Ishikawa (cell line): ENCODE measurements at regions not wholly inside any gene's neighbourhood (a gene's known extent, or its start where the extent isn't known, plus 50 kb on each side); places are given as distances from the start of the nearest gene placed in this dataset.

Experiments
- EP300 ChIP-seq: IDR thresholded peaks from 2 replicates; pipeline ENCODE4 v1.6.1; 2012; ENCODE audit warnings: borderline replicate concordance
- FOXM1 ChIP-seq: IDR thresholded peaks from 2 replicates; pipeline ENCODE4 v1.6.1; 2012; ENCODE audit warnings: low read depth, borderline replicate concordance
- RAD21 ChIP-seq: IDR thresholded peaks from 2 replicates; pipeline ENCODE4 v1.6.1; 2012; ENCODE audit warnings: low read depth
- TCF12 ChIP-seq: IDR thresholded peaks from 2 replicates; pipeline ENCODE4 v1.6.1; 2012; ENCODE audit warnings: low read depth

GRCh38 chr5:116654925-116655324 is 80.3 kb upstream of the SEMA6A start:
- TF ChIP-seq FOXM1 (no peak), EP300 (no peak), RAD21 (no peak), TCF12 (no peak)
